WTC11 (cell line): ENCODE measurements at regions not wholly inside any gene's neighbourhood (a gene's known extent, or its start where the extent isn't known, plus 50 kb on each side); places are given as distances from the start of the nearest gene placed in this dataset.

Source experiments
- ATAC-seq: fragments of 200-7000 bp; cut with Tn5 transposase; 2 replicates; pipeline ENCODE4 v1.10.0; 2021; ENCODE audit warnings: mild to moderate bottlenecking, moderate library complexity
- CTCF ChIA-PET: fragments of 300-600 bp; sonication (Branson Sonifier 250); formaldehyde crosslinking; loops from one replicate; lab custom pipeline; 2021; ENCODE audit warnings: antibody characterized with exemption; lab: Charles Lee
- POLR2A ChIA-PET: fragments of 350-600 bp; sonication (Branson Sonifier 250); formaldehyde crosslinking; loops from one replicate; lab custom pipeline; 2021; ENCODE audit warnings: antibody characterized with exemption; lab: Charles Lee
- DNase-seq: peaks from one replicate; pipeline ENCODE4 v3.0.0; 2021; ENCODE audit warnings: low spot score
- H3K27ac Mint-ChIP-seq: 2 replicates; pipeline ENCODE4 v1.8.0; 2021; ENCODE audit warnings: mixed read lengths
- H3K27me3 Mint-ChIP-seq: 2 replicates; pipeline ENCODE4 v1.8.0; 2021; ENCODE audit warnings: low read depth, mild to moderate bottlenecking, moderate library complexity, mixed read lengths
- H3K36me3 Mint-ChIP-seq: 2 replicates; pipeline ENCODE4 v1.8.0; 2021; ENCODE audit warnings: mixed read lengths
- H3K4me1 Mint-ChIP-seq: 2 replicates; pipeline ENCODE4 v1.8.0; 2022; ENCODE audit warnings: mixed read lengths
- H3K4me3 Mint-ChIP-seq: 2 replicates; pipeline ENCODE4 v1.8.0; 2021; ENCODE audit warnings: mild to moderate bottlenecking, moderate library complexity, mixed read lengths
- H3K9me3 Mint-ChIP-seq: 2 replicates; pipeline ENCODE4 v1.8.0; 2021; ENCODE audit warnings: mixed read lengths
- ATF1 ChIP-seq: sonication (generic); formaldehyde crosslinking; IDR thresholded peaks from 2 replicates; pipeline ENCODE4 v1.8.1; 2023; ENCODE audit warnings: mild to moderate bottlenecking, moderate library complexity, missing genetic modification reagents
- ATF6 ChIP-seq: sonication (generic); formaldehyde crosslinking; IDR thresholded peaks from 2 replicates; pipeline ENCODE4 v1.8.1; 2023; ENCODE audit warnings: mild to moderate bottlenecking, missing genetic modification reagents
- CBFB ChIP-seq: sonication (generic); formaldehyde crosslinking; IDR thresholded peaks from 2 replicates; pipeline ENCODE4 v1.8.1; 2022; ENCODE audit warnings: mild to moderate bottlenecking, low read depth, missing genetic modification reagents
- CDX4 ChIP-seq: fragments of 250-450 bp; sonication (Bioruptor Pico); IDR thresholded peaks from 2 replicates; pipeline ENCODE4 v1.9.0; 2021; ENCODE audit warnings: moderate library complexity, mild to moderate bottlenecking, inconsistent platforms, borderline replicate concordance
- CREM ChIP-seq: sonication (generic); formaldehyde crosslinking; IDR thresholded peaks from 2 replicates; pipeline ENCODE4 v1.8.1; 2022; ENCODE audit warnings: mild to moderate bottlenecking, missing genetic modification reagents, moderate library complexity
- FOXJ3 ChIP-seq: sonication (generic); formaldehyde crosslinking; IDR thresholded peaks from 2 replicates; pipeline ENCODE4 v1.9.0; 2021; ENCODE audit warnings: missing genetic modification reagents, mild to moderate bottlenecking, borderline replicate concordance
- FOXP1 ChIP-seq: sonication (generic); formaldehyde crosslinking; IDR thresholded peaks from 2 replicates; pipeline ENCODE4 v1.8.0; 2022; ENCODE audit warnings: missing genetic modification reagents, mild to moderate bottlenecking, moderate library complexity, borderline replicate concordance
- HMGA2 ChIP-seq: fragments of 250-450 bp; sonication (Bioruptor Pico); IDR thresholded peaks from 2 replicates; pipeline ENCODE4 v1.4.0; 2021; ENCODE audit warnings: mild to moderate bottlenecking, moderate library complexity
- JUN ChIP-seq: sonication (generic); formaldehyde crosslinking; IDR thresholded peaks from 2 replicates; pipeline ENCODE4 v1.8.0; 2023; ENCODE audit warnings: mild to moderate bottlenecking, missing genetic modification reagents
- MLX ChIP-seq: sonication (generic); formaldehyde crosslinking; IDR thresholded peaks from 2 replicates; pipeline ENCODE4 v1.8.1; 2023; ENCODE audit warnings: mild to moderate bottlenecking, missing genetic modification reagents, moderate library complexity
- NFATC4 ChIP-seq: fragments of 250-450 bp; sonication (Bioruptor Pico); IDR thresholded peaks from 2 replicates; pipeline ENCODE4 v1.9.0; 2021; ENCODE audit warnings: mild to moderate bottlenecking
- NFYB ChIP-seq: sonication (generic); formaldehyde crosslinking; conservative IDR thresholded peaks from 2 replicates; pipeline ENCODE4 v1.8.0; 2022; ENCODE audit warnings: low read depth, missing genetic modification reagents
- PREB ChIP-seq: sonication (generic); formaldehyde crosslinking; IDR thresholded peaks from 2 replicates; pipeline ENCODE4 v1.8.1; 2022; ENCODE audit warnings: mild to moderate bottlenecking, missing genetic modification reagents, moderate library complexity, borderline replicate concordance
- PRRX2 ChIP-seq: fragments of 250-450 bp; sonication (Bioruptor Pico); IDR thresholded peaks from 2 replicates; pipeline ENCODE4 v1.8.0; 2021; ENCODE audit warnings: mild to moderate bottlenecking
- RORB ChIP-seq: fragments of 250-450 bp; sonication (Bioruptor Pico); IDR thresholded peaks from 2 replicates; pipeline ENCODE4 v1.9.0; 2021; ENCODE audit warnings: mild to moderate bottlenecking
- SP1 ChIP-seq: sonication (generic); formaldehyde crosslinking; conservative IDR thresholded peaks from 2 replicates; pipeline ENCODE4 v1.8.1; 2022; ENCODE audit warnings: missing genetic modification reagents
- STAT6 ChIP-seq: sonication (generic); formaldehyde crosslinking; conservative IDR thresholded peaks from 2 replicates; pipeline ENCODE4 v1.8.1; 2023; ENCODE audit warnings: mild to moderate bottlenecking, low read depth, missing genetic modification reagents, moderate library complexity
- ZNF281 ChIP-seq: sonication (generic); formaldehyde crosslinking; IDR thresholded peaks from 2 replicates; pipeline ENCODE4 v1.8.0; 2023; ENCODE audit warnings: mild to moderate bottlenecking, missing genetic modification reagents
- ZNF671 ChIP-seq: fragments of 250-450 bp; sonication (Bioruptor Pico); IDR thresholded peaks from 2 replicates; pipeline ENCODE4 v1.8.0; 2021; ENCODE audit warnings: mild to moderate bottlenecking
- TF ChIP-seq, protein P1 (sequence below): sonication (generic); formaldehyde crosslinking; IDR thresholded peaks from 2 replicates; pipeline ENCODE4 v1.8.0; 2023; ENCODE audit warnings: missing genetic modification reagents, mild to moderate bottlenecking, borderline replicate concordance

DNA sequence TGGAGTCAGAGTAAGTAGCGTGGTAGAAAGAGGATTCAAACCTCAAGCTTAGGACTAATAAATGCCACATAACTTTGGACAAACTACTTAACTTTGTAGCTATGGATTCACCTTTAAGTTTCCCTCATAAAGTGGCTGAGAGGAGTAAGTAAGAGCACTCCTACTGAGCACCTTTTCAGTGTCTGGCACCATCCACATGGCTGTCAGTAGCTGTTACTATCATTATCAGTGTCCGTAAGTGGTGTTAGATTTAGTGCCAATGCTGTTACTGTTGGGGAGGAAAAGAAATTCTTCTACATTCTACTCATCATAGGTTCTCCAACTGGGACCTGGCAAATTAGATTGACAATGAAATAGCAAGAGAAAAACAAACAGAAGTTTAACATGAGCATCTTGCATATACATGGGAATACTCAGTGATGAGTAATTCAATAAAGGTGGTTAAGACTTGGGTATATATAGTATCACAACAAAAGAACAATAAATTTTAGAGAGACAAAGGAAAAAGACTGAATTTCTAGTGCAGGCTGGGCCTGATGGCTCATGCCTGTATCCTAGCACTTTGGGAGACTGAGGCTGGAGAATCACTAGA lies 165.6 kb upstream of the NBEA start:
- ChIA-PET CTCF (no interaction called here), POLR2A (no interaction called here)
- no peak for DNase-seq
- Mint-ChIP-seq H3K36me3 (no peaks in the 10 kb centered on the region), H3K27me3 (no peaks in the 10 kb centered on the region), H3K4me1 (peaks cover 38% of the 10 kb centered on the region), H3K4me3 (no peak overlapping the region), H3K9me3 (no peaks in the 10 kb centered on the region), H3K27ac (peak overlapping the region; percentile 43)
- peak; percentile 34; the same call in 1 of the 2 replicates for ATAC-seq
- TF ChIP-seq NFYB (CRISPR knock-in tag) (no peak), ATF6 (CRISPR knock-in tag) (no peak), RORB (CRISPR knock-in tag) (no peak), CREM (CRISPR knock-in tag) (no peak), HMGA2 (CRISPR knock-in tag) (no peak), FOXJ3 (no peak), JUN (no peak), SP1 (CRISPR knock-in tag) (no peak), PREB (CRISPR knock-in tag) (no peak), STAT6 (CRISPR knock-in tag) (no peak), FOXP1 (CRISPR knock-in tag) (no peak), ZNF281 (CRISPR knock-in tag) (no peak), NFATC4 (CRISPR knock-in tag) (no peak), MLX (CRISPR knock-in tag) (no peak), PRRX2 (CRISPR knock-in tag) (no peak), ZNF671 (CRISPR knock-in tag) (no peak), CBFB (no peak), ATF1 (CRISPR knock-in tag) (no peak), CDX4 (no peak)
- TF ChIP-seq, protein P1, sequence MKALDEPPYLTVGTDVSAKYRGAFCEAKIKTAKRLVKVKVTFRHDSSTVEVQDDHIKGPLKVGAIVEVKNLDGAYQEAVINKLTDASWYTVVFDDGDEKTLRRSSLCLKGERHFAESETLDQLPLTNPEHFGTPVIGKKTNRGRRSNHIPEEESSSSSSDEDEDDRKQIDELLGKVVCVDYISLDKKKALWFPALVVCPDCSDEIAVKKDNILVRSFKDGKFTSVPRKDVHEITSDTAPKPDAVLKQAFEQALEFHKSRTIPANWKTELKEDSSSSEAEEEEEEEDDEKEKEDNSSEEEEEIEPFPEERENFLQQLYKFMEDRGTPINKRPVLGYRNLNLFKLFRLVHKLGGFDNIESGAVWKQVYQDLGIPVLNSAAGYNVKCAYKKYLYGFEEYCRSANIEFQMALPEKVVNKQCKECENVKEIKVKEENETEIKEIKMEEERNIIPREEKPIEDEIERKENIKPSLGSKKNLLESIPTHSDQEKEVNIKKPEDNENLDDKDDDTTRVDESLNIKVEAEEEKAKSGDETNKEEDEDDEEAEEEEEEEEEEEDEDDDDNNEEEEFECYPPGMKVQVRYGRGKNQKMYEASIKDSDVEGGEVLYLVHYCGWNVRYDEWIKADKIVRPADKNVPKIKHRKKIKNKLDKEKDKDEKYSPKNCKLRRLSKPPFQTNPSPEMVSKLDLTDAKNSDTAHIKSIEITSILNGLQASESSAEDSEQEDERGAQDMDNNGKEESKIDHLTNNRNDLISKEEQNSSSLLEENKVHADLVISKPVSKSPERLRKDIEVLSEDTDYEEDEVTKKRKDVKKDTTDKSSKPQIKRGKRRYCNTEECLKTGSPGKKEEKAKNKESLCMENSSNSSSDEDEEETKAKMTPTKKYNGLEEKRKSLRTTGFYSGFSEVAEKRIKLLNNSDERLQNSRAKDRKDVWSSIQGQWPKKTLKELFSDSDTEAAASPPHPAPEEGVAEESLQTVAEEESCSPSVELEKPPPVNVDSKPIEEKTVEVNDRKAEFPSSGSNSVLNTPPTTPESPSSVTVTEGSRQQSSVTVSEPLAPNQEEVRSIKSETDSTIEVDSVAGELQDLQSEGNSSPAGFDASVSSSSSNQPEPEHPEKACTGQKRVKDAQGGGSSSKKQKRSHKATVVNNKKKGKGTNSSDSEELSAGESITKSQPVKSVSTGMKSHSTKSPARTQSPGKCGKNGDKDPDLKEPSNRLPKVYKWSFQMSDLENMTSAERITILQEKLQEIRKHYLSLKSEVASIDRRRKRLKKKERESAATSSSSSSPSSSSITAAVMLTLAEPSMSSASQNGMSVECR (CRISPR knock-in tag), result no peak
